ENCODE measurements at regions not wholly inside any gene's neighbourhood (a gene's known extent, or its start where the extent isn't known, plus 50 kb on each side); places are given as distances from the start of the nearest gene placed in this dataset.

GRCh38 chr7:77469927-77470326 lies 53.8 kb upstream of the GSAP start:
- TF ChIP-seq CTCF (conservative IDR thresholded peaks at IDR 0.05; ENCODE audit: low read length) (no peak), EZH2phosphoT487 (IDR thresholded peaks at IDR 0.05; ENCODE audit: borderline replicate concordance) (no peak)
